ENCODE measurements at regions not wholly inside any gene's neighbourhood (a gene's known extent, or its start where the extent isn't known, plus 50 kb on each side); places are given as distances from the start of the nearest gene placed in this dataset.

DNA sequence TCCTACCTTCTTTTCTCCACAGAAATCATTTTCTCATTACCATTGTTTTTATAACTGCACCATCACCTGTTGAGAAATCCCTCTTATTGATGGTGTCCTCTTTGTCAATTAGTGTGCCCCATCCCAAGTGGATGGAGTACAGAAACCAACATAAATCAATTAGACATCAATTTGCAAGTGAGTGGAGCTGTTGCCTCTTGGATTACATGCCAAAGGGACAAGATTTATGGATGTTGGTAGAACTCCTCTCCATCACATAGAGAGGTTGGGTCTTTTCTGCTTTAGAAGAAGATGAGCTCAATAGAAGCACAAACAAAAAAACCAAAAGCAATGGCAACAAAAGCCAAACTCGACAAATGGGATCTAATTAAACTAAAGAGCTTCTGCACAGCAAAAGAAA lies 973.5 kb downstream of the CDH11 start:
- Histone ChIP-seq H3K27ac (no peak overlapping the region), H3K36me3 (no peaks in the 10 kb centered on the region), H3K4me1 (replicated peaks) (no peaks in the 10 kb centered on the region), H3K9me3 (no peaks in the 10 kb centered on the region), H3K4me3 (no peak overlapping the region), H3K27me3 (replicated peaks; ENCODE audit: insufficient read depth) (no peaks in the 10 kb centered on the region)
- intact Hi-C loops (cut with DNase I): no loop called here
- TF ChIP-seq POLR2A (IDR thresholded peaks at IDR 0.05) (no peak), POLR2AphosphoS5 (IDR thresholded peaks at IDR 0.05) (no peak)
- TF ChIP-seq, protein P1, sequence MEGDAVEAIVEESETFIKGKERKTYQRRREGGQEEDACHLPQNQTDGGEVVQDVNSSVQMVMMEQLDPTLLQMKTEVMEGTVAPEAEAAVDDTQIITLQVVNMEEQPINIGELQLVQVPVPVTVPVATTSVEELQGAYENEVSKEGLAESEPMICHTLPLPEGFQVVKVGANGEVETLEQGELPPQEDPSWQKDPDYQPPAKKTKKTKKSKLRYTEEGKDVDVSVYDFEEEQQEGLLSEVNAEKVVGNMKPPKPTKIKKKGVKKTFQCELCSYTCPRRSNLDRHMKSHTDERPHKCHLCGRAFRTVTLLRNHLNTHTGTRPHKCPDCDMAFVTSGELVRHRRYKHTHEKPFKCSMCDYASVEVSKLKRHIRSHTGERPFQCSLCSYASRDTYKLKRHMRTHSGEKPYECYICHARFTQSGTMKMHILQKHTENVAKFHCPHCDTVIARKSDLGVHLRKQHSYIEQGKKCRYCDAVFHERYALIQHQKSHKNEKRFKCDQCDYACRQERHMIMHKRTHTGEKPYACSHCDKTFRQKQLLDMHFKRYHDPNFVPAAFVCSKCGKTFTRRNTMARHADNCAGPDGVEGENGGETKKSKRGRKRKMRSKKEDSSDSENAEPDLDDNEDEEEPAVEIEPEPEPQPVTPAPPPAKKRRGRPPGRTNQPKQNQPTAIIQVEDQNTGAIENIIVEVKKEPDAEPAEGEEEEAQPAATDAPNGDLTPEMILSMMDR (IDR thresholded peaks at IDR 0.05): no peak
- DNase-seq (ENCODE audit: low spot score): no peak
- WGBS: 92% methylated on average over 1 of the region's 1 CpG

DNA sequence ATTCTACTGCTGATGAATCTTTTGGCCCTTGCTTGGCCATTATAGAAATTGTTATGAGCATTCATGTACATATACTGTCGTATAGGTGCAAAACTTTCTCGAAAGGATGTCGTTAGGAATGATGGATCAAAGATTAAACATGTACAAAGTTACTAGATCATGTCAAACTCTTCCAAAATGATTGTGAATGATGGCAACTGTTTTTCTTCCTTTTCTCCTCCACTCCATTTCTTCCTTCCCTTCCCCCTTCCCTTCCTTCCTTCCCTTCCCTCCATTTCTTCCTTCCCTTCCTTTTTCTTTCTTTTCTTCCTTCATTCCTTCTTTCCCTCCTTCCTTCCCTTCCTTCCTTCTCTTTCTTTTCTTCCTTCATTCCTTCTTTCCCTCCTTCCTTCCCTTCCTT lies 973.9 kb downstream of the CDH11 start:
- no peaks in the 10 kb centered on the region for H3K27me3 ChIP-seq (replicated peaks; ENCODE audit: insufficient read depth)
- DNase-seq (ENCODE audit: low spot score): no peak
- H3K4me1 ChIP-seq (replicated peaks): no peaks in the 10 kb centered on the region
- no peaks in the 10 kb centered on the region for H3K36me3 ChIP-seq
- H3K4me3 ChIP-seq: no peak overlapping the region
- intact Hi-C loops (cut with DNase I): no loop called here
- no peak overlapping the region for H3K27ac ChIP-seq
- TF ChIP-seq POLR2AphosphoS5 (IDR thresholded peaks at IDR 0.05) (no peak), POLR2A (IDR thresholded peaks at IDR 0.05) (no peak)
- TF ChIP-seq, protein P1 (IDR thresholded peaks at IDR 0.05): no peak
- no peaks in the 10 kb centered on the region for H3K9me3 ChIP-seq
- 91% methylated on average over 3 of the region's 3 CpGs for WGBS

DNA sequence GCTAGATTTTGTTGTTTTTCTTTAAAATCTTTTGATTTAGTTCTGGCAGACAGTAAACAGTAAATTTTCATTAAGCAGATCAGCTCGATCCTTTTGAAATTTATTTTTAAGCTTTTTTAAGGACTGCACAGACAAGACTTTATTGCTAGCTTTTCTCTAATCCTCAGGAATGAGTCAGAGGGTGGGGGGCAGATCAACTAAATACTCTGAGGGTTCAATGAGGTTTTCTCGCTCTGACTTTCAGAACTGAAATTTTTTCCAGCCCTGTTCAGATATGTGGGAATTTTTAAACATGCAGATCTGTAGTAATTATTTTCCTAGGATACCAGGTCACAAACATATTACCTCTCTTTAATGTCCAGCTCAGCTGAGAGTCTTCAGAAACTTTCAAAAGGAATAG lies 977.2 kb downstream of the CDH11 start:
- Histone ChIP-seq H3K27ac (no peak overlapping the region), H3K9me3 (no peaks in the 10 kb centered on the region), H3K36me3 (no peaks in the 10 kb centered on the region), H3K4me3 (no peak overlapping the region), H3K27me3 (replicated peaks; ENCODE audit: insufficient read depth) (no peaks in the 10 kb centered on the region), H3K4me1 (replicated peaks) (no peaks in the 10 kb centered on the region)
- no peak for DNase-seq (ENCODE audit: low spot score)
- WGBS: 59% methylated on average over 2 of the region's 2 CpGs
- TF ChIP-seq, protein P1 (IDR thresholded peaks at IDR 0.05): no peak
- TF ChIP-seq POLR2AphosphoS5 (IDR thresholded peaks at IDR 0.05) (no peak), POLR2A (IDR thresholded peaks at IDR 0.05) (no peak)
- intact Hi-C loops (cut with DNase I): no loop called here

DNA sequence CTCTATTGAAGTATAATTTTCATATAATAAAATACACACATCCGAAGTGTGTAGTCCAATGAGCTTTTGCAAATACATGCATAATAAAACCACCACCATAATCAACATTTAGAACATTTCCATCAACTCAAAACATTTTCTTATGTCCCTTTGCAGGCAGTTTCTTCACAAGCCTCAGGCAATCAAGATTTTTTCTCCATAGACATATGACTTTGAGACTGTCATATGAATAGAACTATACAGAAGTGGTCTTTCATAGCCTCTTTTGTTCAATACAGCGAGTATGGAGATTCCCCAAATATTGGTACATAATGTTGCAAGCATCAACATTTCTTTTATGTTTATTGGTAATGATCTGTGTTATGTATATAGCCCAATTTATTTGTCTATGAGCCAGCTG lies 983.2 kb downstream of the CDH11 start:
- no peak for DNase-seq (ENCODE audit: low spot score)
- WGBS: 88% methylated on average over 2 of the region's 2 CpGs
- intact Hi-C loops (cut with DNase I): no loop called here
- Histone ChIP-seq H3K4me1 (replicated peaks) (no peaks in the 10 kb centered on the region), H3K4me3 (no peak overlapping the region), H3K9me3 (no peaks in the 10 kb centered on the region), H3K36me3 (no peaks in the 10 kb centered on the region), H3K27ac (no peak overlapping the region), H3K27me3 (replicated peaks; ENCODE audit: insufficient read depth) (no peaks in the 10 kb centered on the region)
- no peak for TF ChIP-seq POLR2A (IDR thresholded peaks at IDR 0.05)
- no peak for TF ChIP-seq POLR2AphosphoS5 (IDR thresholded peaks at IDR 0.05)
- TF ChIP-seq, protein P1 (IDR thresholded peaks at IDR 0.05): no peak

DNA sequence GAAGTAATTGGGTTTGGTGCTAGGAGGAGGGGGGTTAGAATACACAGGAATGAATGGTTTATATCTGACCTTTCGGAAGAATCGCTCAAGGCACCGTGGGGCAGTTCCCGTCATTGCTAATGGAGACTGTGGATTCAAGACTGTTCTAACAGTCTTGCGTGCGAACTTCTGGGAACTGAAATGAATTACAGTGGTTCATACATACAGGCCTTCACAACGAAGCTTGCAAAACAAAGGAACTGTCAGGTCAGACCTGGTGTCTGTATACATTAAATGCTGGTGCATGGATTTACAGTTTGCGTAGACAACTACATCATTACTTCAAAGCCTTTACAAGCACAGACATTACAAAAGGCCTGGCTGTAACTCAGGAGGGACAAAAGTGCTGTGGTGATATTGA lies 983.9 kb downstream of the CDH11 start:
- TF ChIP-seq, protein P1 (IDR thresholded peaks at IDR 0.05): no peak
- no peak for TF ChIP-seq POLR2AphosphoS5 (IDR thresholded peaks at IDR 0.05)
- TF ChIP-seq POLR2A (IDR thresholded peaks at IDR 0.05): no peak
- H3K27ac ChIP-seq: no peak overlapping the region
- no peaks in the 10 kb centered on the region for H3K36me3 ChIP-seq
- H3K9me3 ChIP-seq: no peaks in the 10 kb centered on the region
- no peak for DNase-seq (ENCODE audit: low spot score)
- H3K4me1 ChIP-seq (replicated peaks): no peaks in the 10 kb centered on the region
- no peak overlapping the region for H3K4me3 ChIP-seq
- intact Hi-C loops (cut with DNase I): no loop called here
- no peaks in the 10 kb centered on the region for H3K27me3 ChIP-seq (replicated peaks; ENCODE audit: insufficient read depth)
- WGBS: 85% methylated on average over 8 of the region's 8 CpGs

All from prostate gland (tissue), 2 donors.